HG03066 (cell line): ENCODE measurements at regions not wholly inside any gene's neighbourhood (a gene's known extent, or its start where the extent isn't known, plus 50 kb on each side); places are given as distances from the start of the nearest gene placed in this dataset.
A peak's percentile ranks its signal among the peaks of the same experiment; 100 is the strongest.
"Not testable (repeated sequence)": the region's sequence is repeated elsewhere in the genome, so short reads cannot be mapped to it uniquely, and the experiment has no call there.

Experiments used
- ATAC-seq: cut with Tn5 transposase; IDR thresholded peaks from one replicate; pipeline ENCODE4 v1.9.1; 2021; ENCODE audit warnings: low read depth; ENCODE audit not compliant: unreplicated experiment

DNA sequence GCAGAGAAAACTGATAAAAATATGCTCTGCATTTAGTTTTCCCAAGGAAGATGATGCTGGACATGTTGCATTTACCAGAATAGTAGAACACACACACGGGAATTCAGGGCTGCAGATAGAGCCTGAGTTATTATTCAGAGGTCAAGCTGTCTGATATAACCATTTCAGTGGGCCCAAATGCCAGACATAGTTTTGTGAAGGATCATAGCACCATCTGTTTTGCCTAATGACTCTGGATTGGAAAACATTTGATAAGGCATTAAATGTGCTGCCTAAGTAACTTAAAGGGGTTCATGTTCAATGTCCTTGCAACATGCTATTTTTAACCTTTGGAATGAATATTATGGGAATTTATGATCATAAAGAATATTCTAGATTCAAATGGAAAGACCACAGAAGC, 666.2 kb downstream of the PRIM2 start:
- not testable (repeated sequence) for ATAC-seq

DNA sequence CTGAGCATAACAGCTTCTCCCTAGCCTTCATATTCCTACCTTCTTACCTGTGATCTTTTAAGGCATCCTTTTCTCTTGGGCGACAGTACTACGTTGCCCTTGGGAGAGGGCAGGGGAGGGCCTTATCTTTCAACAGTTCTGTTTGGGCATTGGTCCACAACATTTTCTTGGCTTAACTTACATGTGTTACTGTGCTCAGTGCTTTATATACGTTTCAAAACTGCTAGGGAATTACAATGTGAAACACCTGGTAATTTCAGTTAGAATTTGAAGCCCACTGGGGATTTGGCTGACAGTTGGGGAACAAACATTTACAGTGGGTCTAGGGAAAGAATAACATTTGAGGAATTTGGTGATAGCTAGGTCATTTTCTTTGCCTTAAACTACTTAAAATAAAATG, 667.1 kb downstream of the PRIM2 start:
- not testable (repeated sequence) for ATAC-seq

DNA sequence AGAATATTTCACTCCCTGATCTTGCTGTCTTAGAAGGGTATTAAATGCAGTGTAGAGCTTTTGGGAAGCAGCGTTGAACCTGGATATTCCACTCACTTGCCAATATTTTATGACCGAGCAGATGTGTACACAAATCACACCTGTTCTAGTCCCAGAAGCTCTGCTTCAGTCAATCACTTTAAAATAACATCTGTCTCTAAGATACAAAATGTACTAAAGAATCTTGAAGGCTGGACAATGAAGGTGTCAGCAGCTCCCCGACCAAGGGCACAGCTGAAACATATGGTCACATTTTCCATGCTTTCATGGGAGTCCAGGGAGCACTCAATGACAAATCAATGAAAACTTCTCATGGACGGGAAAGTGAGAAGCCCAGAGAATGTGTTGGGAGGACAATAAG, 668.3 kb downstream of the PRIM2 start:
- not testable (repeated sequence) for ATAC-seq

DNA sequence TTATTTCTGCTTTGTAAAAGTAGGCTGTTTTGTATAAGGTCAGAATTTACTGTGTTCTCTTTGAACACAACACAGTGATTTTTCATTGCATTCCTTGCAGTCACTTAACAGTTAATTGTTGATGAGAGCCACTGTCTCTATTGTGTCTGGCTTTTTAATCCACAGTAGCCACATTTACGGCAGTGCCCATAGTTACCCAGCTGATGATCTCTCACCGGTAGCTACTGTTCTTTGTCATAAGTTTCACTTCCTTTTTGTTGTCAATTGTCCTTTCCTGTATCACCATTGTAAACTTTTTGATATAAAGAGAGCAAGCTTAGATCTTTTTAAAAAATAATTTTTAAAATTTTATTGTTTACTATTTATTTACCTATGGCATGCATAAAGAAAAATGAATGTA, 669.2 kb downstream of the PRIM2 start:
- peak; percentile 100 for ATAC-seq

DNA sequence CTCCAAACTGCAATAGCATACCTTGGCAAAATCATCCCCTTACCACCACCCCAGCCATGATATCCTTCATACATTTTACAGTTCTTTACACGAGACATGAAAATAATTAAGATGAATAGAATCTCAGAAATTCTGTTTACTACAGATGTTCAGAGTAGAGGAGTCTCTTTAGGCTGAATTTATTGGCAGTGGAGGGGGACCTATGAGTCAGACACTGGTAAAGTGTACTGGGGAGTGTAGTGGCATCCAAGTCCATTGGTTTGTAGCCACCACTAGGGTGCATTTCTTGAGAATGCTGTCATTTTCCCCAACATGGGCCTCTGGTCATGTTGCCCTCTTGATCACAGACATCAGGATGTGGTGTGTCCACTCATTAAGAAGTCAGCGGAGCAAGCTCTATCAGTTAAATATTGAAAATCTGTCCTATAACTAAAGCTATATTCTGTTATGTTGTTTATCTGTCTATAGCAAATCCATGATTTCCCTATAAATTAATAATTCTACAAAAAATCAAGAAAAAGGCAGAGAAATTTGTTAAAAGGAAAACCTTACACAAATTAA, 672.2 kb downstream of the PRIM2 start:
- ATAC-seq, result not testable (repeated sequence)

DNA sequence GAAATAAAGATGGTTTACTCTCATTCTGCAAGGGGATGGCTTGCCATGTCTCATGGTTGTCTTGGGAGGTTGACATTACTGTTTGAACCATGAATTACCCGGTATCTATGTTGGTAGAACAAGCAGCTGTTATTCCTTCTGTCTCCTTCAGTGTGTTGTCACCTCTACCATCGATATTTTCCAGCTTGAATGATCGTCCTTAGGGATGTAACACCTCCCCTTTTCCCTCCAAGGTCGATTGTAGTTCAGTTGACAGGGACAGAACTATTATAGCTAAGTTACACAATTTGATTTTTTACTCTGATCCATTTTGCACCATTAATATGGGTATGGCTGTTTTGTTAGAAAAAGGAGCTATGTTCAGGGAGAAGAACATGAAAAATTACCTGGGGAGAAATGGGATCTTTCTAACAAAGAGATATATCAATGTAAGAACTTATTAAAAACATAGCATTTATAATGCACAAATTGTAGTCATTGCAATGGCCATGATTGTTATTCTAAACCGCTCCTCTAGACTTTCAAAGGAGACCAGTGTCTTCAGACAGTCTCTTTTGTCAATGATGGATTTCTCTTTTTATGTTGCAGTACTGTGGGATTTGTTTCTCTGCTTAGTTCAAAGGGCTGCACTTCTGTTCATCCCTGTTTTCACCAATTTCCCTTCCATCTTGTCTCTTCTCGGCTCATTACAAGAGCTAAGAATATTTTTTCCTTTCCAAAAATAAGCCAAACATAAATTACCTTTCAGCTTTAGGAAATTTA, 681.6 kb downstream of the PRIM2 start:
- not testable (repeated sequence) for ATAC-seq

DNA sequence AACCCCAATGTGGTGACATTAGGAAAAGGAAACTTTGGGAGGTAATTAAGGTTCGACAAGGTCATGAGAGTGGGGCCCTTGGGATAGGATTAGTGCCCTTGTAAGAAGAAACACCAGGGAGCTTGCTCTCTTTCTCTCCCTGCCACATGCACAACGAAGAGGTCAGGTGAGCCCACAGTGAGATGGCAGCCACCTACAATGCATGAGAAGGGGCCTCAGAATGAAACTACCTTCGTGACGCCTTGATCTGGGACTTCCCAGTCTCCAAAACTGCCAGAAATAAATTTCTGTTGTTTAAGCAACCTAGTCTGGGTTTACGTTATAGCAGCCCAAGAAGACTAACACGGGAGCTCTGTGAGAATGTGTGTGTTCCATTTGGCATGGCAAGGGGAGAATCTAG, 682.8 kb downstream of the PRIM2 start:
- not testable (repeated sequence) for ATAC-seq

DNA sequence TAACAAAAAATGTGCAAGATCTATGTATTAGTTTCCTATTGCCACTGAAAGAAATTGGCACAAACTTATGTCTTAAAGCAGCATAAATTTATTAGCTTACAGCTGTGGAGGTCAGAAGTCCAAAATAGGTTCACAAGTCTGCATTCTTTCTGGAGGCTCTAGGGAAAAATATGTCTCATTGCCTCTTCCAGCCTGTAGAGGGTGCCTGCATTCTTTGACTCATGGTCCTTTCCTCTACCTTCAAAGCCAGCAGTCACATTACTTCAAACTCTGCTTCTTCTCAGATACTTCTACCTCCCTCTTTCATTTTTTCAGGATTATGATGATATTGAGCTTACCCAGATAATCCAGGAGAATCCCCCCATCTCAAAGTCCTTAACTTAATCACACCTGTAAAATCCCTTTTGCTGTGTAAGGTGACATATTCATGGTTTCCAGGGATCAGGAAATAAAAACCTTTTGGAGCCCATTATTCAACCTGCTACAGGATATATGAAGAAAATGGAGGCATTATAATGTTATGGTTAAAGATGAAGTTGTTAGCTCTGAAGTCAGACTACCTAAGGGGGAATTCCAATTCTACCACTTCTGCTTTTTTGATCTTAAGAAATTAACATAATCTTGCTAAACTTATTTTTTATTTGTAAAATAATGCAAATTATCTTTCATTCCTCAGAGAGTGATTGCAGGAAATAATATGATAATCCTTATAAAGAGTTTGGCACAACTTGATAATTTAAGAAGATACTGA, 686.2 kb downstream of the PRIM2 start:
- ATAC-seq, result not testable (repeated sequence)

DNA sequence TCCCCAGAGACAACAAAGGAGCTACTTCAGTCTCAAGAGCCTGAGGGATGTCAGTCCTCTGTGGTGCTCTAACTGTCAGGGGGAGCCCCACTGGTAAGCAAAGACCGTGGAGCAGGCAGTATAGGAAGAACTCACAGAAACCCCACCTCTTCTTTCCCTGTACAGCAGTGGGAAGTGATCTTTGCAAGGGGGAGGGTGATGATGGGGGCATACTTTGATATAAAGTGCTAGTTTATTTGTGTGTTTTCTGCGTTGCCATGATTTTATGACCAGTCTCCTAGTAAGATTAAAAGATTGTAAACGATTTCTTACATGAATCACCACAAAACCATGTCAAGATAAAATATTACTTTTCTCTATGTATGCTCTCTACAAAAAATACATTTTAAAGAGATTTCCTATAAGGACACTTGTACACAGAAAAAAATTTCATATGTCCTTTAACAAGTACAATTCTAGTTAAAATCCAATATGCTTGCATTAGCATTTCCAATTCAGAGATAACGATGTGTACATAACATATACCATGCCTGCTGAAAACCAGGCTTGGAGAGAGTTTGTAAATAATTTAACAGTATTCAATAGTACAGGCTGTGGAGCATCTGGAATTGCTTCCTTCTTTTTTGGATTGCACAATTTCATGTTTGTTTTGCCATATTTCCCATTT, 690.0 kb downstream of the PRIM2 start:
- ATAC-seq, result not testable (repeated sequence)

DNA sequence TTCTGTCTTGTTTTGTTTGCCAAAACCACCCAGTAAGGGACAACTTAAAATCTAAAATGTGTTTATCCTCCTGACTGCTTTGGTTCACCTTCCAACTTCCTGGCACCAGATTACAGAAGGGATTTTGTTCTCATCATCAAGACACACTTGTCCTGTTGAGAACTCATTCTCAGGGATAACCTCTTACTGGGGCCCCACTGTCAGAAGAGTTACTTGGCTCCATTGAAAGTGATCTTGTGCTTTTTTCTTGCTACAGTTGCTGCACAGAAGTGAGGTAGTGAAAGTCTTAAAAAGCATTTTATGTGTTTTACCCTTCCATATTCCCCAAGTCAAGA, 690.5 kb downstream of the PRIM2 start:
- ATAC-seq, result not testable (repeated sequence)

DNA sequence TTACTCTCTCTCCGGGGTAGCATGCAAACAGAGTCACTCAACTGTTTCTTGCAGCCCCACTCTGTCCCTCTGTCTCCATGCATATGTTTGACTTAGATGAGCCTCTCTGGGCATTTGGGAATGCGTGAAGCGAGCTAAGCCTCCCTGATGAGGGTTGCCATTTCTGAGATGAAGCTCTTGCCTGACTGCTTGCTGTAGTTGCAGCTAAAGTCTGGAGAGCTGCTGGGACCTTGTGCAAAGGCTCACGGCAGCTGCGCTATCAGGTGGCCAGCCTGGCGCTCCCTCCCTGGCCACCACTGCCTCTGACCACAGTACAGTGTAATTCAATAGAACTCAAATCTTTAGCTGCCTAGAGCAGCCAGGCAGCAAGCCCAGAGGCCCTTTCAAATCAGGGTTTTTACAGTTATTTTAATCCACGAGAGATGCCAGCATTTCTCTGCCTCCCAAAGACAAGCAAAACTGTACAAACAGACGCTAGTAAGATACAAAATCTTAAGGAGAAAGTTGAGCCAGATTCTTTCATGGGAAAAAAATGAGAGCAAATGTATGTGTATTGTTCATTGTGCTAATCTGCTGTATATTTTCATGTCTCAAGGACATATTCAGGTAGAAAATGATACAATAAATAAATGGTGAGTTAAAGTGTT, 694.6 kb downstream of the PRIM2 start:
- not testable (repeated sequence) for ATAC-seq

DNA sequence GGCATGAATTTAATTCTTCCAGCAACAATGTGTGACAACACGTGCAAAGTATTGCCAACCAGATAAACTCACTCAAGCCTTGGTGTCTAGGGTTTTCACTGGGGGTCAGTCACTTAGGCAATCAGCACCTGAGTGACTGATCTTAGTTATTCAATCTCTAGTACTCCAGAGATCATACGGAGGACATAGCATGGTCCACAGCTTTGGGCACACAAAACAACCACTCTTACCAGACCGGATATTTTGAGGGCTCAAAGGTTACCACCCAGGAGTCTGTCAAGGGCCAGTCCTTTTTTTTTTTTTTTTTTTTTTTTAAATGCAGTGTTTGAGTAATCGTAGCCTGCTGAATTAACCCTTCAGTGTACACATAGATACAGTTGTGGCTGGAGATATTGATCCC, 699.2 kb downstream of the PRIM2 start:
- ATAC-seq, result not testable (repeated sequence)

DNA sequence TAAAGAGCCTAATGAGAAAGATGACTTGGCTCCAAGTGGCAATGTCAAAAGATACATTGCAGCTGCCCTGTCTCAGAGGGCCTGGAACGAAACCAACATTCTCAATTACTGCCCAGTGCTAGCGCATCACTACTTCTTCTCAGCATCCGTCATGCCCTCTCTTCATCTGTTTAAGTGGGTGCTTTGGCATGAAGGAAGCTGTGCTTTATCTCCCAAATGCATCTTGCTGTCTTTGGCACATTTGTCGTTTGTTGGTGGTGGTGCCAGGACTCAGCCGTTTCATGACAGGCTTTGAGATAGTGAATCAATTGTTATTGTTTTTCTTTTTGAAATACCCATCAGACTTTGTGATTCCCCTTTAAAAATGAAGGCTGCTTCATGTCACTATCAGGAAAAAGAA, 710.8 kb downstream of the PRIM2 start:
- not testable (repeated sequence) for ATAC-seq

DNA sequence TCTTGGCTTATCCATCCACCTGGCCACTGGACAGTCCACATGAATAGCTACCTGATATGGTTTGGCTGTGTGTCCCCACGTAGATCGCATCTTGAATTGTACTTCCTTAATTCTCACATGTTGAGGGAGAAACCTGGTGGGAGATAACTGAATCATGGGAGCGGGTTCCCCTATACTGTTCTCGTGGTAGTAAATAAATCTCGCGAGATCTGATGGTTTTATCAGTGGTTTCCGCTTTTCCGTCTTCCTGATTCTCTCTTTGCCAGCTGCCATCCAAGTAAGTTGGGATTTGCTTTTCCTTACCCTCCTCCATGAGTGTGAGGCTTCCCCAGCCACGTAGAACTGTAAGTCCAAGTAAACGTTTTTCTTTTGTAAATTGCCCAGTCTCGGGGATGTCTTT, 720.8 kb downstream of the PRIM2 start:
- ATAC-seq, result not testable (repeated sequence)

DNA sequence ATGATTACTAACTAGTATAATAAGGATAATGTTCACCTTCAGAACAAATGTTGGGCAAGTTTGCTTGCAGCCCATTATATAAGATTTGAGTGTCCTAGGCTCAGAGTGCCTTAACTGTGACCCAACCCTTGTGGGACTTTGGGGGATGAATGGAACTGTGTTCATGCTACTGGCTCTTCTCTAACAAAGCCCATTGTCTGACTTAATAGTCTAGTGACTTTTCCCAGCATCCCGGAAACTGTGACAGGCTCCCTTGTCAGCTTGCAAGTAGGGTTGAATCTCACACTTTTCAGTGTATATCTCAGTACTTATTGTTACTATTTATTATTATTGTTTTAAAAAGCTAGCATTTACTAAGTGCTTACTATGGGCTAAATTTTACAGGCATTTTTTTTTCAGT, 729.2 kb downstream of the PRIM2 start:
- not testable (repeated sequence) for ATAC-seq

DNA sequence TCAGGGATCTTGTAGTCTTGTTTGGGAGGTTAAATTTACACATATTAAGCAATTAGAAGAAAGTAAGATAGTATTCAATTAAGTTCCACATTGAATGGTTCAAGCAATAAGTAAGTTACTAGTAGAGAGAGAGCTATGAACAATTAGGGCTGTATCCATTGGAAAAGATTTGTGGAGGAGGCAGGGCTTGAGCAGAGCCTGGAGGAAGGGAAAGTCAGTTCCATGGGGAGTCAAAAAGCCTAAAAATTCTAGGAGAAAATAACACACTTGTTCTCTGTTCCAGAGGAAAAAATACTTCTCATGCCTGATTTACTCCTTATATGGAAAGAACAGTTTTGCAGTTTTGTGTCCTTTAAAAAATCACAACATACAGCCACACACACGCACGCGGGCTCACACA, 730.0 kb downstream of the PRIM2 start:
- ATAC-seq, result not testable (repeated sequence)

DNA sequence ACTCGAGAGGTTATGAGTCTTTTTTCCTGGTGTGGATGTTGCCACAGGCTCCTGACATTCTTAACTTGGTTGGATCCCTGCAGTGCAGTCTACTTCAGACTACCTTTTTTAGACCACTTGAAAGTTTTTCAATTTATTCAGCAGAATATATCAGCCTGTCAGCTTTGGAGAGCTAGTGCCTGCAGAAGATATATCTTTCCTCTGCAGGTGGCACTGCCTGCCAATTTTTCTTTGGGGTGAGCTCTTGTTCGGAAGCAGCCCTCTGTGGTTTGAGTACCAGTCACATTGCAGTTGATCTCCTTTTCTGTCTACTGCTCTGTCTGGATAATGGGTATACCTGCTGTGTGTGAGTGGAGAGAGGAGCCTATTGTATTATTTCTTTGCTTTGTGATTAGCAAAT, 730.4 kb downstream of the PRIM2 start:
- ATAC-seq, result not testable (repeated sequence)

DNA sequence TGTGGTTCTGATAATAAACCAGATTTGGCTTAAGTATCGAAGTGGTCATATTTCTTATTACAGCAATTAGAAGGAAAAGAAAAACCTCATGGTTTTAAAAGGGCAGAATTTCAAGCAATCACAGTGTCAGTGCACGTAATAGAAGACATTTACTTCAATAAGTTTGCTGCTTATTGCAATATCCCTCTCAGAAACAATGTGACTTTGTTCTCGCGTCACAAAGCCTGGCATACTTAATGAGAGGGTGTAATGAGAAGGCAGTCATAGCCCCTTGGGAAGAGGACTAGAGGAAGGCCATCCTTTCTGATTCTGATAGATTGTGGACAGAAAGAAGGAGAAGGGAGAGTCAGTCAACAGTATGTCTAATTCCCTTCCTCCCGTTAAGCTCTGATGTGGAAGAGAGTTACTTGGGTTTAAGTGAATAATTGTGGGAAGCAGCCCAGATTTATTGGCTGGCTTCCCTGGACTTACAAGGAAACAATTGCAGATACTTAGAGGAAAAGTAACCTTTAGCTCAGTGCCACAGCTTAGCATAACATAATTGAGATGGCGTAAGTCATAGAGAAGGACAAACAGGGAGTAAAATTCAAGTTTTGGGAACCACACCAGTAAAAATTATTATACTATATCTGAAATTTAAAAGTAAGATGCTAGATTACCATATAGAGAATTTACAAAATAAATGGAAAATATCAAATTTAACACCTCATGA, 738.2 kb downstream of the PRIM2 start:
- ATAC-seq, result not testable (repeated sequence)

DNA sequence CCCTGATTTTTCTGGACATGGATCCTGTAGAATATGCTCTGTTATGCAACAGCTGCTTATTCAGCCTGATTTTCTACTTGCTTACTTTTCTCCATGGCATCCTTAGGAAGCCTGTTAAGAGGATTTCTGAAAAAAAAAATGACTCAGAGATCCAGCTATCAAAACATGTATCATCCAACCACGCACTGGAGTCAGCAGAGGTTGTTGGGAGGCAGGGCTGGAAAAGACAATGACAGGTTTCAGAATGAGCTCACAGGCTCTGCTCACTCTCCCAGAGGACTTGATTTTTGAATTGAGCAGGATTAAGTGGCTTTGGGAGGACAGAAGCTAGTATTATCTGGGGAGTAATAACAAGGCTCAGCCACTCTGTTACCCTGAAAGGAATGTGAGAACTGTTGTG, 742.3 kb downstream of the PRIM2 start:
- ATAC-seq, result not testable (repeated sequence)

DNA sequence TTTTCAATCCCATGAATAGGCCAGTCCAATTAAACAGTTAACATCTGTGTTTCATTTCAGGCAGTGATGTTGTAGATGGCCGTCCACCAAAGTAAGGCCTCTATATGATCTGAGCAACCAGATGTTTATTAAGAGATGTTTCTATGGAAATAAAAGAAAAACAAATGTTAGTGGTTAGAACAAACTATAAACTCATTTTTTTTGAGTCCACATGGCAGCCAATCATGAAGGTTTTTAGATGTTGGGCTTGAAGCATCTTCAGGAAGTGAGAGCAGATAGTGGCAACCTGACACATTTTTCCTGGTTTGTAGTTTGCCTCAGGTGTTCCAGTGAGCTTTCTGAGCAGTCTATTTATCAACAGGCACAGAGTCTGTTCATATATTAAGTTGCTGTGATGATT, 746.1 kb downstream of the PRIM2 start:
- ATAC-seq, result not testable (repeated sequence)
